ENCODE measurements at regions not wholly inside any gene's neighbourhood (a gene's known extent, or its start where the extent isn't known, plus 50 kb on each side); places are given as distances from the start of the nearest gene placed in this dataset.

GRCh38 chr11:31863170-31863832, 52.2 kb upstream of the PAX6 start:
- Histone ChIP-seq H4K20me1 (ENCODE audit: insufficient read depth, low read length) (no peaks in the 10 kb centered on the region), H3K36me3 (ENCODE audit: insufficient read depth, low read length) (no peaks in the 10 kb centered on the region), H3K4me3 (ENCODE audit: low read depth, low read length, poor library complexity, severe bottlenecking) (no peak overlapping the region), H3K4me2 (ENCODE audit: low read length) (no peak overlapping the region), H3K4me1 (ENCODE audit: insufficient read depth, low read length, poor library complexity, severe bottlenecking) (no peaks in the 10 kb centered on the region), H2AFZ (ENCODE audit: low read length) (no peak overlapping the region), H3K79me2 (ENCODE audit: insufficient read depth, low read depth, low read length) (no peaks in the 10 kb centered on the region), H3K9me3 (ENCODE audit: low read length) (no peaks in the 10 kb centered on the region), H3K9me2 (ENCODE audit: insufficient read depth, low read length) (no peaks in the 10 kb centered on the region), H3K27ac (ENCODE audit: low read depth, low read length, poor library complexity, severe bottlenecking) (no peak overlapping the region)
- POLR2A ChIA-PET = no interaction called here
- intact Hi-C loops (cut with micrococcal nuclease; ENCODE audit: unreplicated experiment) = no loop called here
- CTCF ChIA-PET (ENCODE audit: unreplicated experiment) = no interaction called here
- no peak for TF ChIP-seq EZH2phosphoT487 (IDR thresholded peaks at IDR 0.05; ENCODE audit: borderline replicate concordance, low read depth, low read length)
- TF ChIP-seq CTCF (conservative IDR thresholded peaks at IDR 0.05; ENCODE audit: low read length) = no peak
- BruUV-seq (replicated peaks) = no TSS peak
- no peak for DNase-seq (ENCODE audit: low spot score)

DNA sequence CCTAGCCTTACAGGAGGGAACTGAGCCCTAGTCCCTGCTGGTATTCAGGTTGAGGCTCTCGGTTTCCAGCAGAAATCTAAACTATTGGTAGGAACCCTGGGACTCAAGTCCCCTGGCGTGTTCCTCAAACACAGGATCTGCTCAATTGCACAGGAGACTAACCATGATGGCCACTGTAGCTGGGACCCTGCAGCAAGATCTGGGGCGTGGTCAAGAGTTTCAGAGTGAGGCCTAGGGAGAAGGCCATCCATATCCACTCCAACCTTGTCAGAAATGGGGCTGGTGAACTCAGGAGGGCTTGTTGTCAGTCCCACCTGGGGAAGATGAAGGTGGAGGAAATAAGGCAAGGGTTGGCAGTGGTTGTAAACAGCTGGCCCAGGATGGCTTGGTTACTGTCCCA, 49.9 kb upstream of the PAX6 start:
- intact Hi-C loops (cut with micrococcal nuclease; ENCODE audit: unreplicated experiment) = no loop called here
- no peak for DNase-seq (ENCODE audit: low spot score)
- BruUV-seq (replicated peaks) = no TSS peak
- Histone ChIP-seq H3K9me2 (ENCODE audit: insufficient read depth, low read length) (no peaks in the 10 kb centered on the region), H3K4me1 (ENCODE audit: insufficient read depth, low read length, poor library complexity, severe bottlenecking) (no peaks in the 10 kb centered on the region), H4K20me1 (ENCODE audit: insufficient read depth, low read length) (no peaks in the 10 kb centered on the region), H3K9me3 (ENCODE audit: low read length) (no peaks in the 10 kb centered on the region), H3K79me2 (ENCODE audit: insufficient read depth, low read depth, low read length) (no peaks in the 10 kb centered on the region), H3K4me2 (ENCODE audit: low read length) (no peak overlapping the region), H3K36me3 (ENCODE audit: insufficient read depth, low read length) (no peaks in the 10 kb centered on the region), H3K27ac (ENCODE audit: low read depth, low read length, poor library complexity, severe bottlenecking) (no peak overlapping the region), H2AFZ (ENCODE audit: low read length) (no peak overlapping the region), H3K4me3 (ENCODE audit: low read depth, low read length, poor library complexity, severe bottlenecking) (no peak overlapping the region)
- TF ChIP-seq CTCF (conservative IDR thresholded peaks at IDR 0.05; ENCODE audit: low read length) = no peak
- no peak for TF ChIP-seq EZH2phosphoT487 (IDR thresholded peaks at IDR 0.05; ENCODE audit: borderline replicate concordance, low read depth, low read length)
- CTCF ChIA-PET (ENCODE audit: unreplicated experiment) = no interaction called here
- POLR2A ChIA-PET = no interaction called here
